B cell (primary cell): ENCODE measurements at regions not wholly inside any gene's neighbourhood (a gene's known extent, or its start where the extent isn't known, plus 50 kb on each side); places are given as distances from the start of the nearest gene placed in this dataset.

Source experiments
- ATAC-seq: fragments of 200-7000 bp; cut with Tn5 transposase; one replicate; pipeline ENCODE4 v1.10.0; 2021; ENCODE audit warnings: low read depth, mild to moderate bottlenecking, moderate number of reproducible peaks, moderate library complexity
- CTCF ChIA-PET: fragments of 350-600 bp; sonication (Branson Sonifier 250); formaldehyde crosslinking; loops from one replicate; lab custom pipeline; 2021; ENCODE audit warnings: antibody characterized with exemption, inconsistent platforms; lab: Charles Lee
- POLR2A ChIA-PET: fragments of 350-600 bp; sonication (Branson Sonifier 250); formaldehyde crosslinking; loops from one replicate; lab custom pipeline; 2021; ENCODE audit warnings: antibody characterized with exemption; lab: Charles Lee
- DNase-seq: peaks from one replicate; pipeline ENCODE4 v3.0.0; 2013
- H2AFZ ChIP-seq: 2 replicates; pipeline ENCODE4 v1.6.1; 2012; ENCODE audit warnings: mild to moderate bottlenecking, low read depth, low read length; ENCODE audit not compliant: insufficient read depth, poor library complexity, severe bottlenecking
- H3K27ac ChIP-seq, 2 donors: 1 replicate in 1 of 2; 2 replicates in 1 of 2; pipeline ENCODE4 v1.5.1; 2012 to 2013; ENCODE audit warnings: low read length in 2 of 2, mild to moderate bottlenecking in 2 of 2, moderate library complexity in 1 of 2
- H3K27me3 ChIP-seq, 4 experiments: fragments of 200-600 bp in 1 of 4; sonication (generic) in 1 of 4; replicated peaks in 1 of 4; 1 replicate in 2 of 4; 2 replicates in 2 of 4; pipeline versions ENCODE4 v1.6.1 to v1.7.0; 2013 to 2016; ENCODE audit warnings: low read length in 3 of 4, mild to moderate bottlenecking in 2 of 4, mixed read lengths in 1 of 4, moderate library complexity in 1 of 4; ENCODE audit not compliant: insufficient read depth in 4 of 4, control insufficient read depth in 3 of 4; ENCODE audit errors: control extremely low read depth in 1 of 4
- H3K36me3 ChIP-seq, 2 experiments: replicated peaks in 1 of 2; 1 replicate in 1 of 2; 2 replicates in 1 of 2; pipeline versions ENCODE4 v1.6.1 to v1.7.1; 2013; ENCODE audit warnings: low read length in 1 of 2; ENCODE audit not compliant: insufficient read depth in 2 of 2, control insufficient read depth in 1 of 2; ENCODE audit errors: control extremely low read depth in 1 of 2, extremely low read depth in 1 of 2
- H3K4me1 ChIP-seq, 2 donors: fragments of 200-600 bp in 1 of 2; sonication (generic) in 1 of 2; 1 replicate in 1 of 2; 2 replicates in 1 of 2; pipeline versions ENCODE4 v1.5.1 to v1.6.1; 2013 to 2017; ENCODE audit warnings: low read length in 2 of 2; ENCODE audit not compliant: control insufficient read depth in 2 of 2, insufficient read depth in 2 of 2
- H3K4me2 ChIP-seq: replicated peaks from 2 replicates; pipeline ENCODE3; 2012; ENCODE audit warnings: mild to moderate bottlenecking, low read depth, low read length; ENCODE audit not compliant: poor library complexity, severe bottlenecking
- H3K4me3 ChIP-seq, 5 experiments: fragments of 200-600 bp in 1 of 5; sonication (generic) in 1 of 5; 1 replicate in 3 of 5; 2 replicates in 2 of 5; pipeline versions ENCODE4 v1.5.1 to v1.7.0; 2011 to 2016; ENCODE audit warnings: low read length in 4 of 5, mild to moderate bottlenecking in 4 of 5, low read depth in 2 of 5, control low read depth in 1 of 5, moderate library complexity in 1 of 5; ENCODE audit not compliant: insufficient read depth in 1 of 5; ENCODE audit errors: control extremely low read depth in 1 of 5, extremely low read depth in 1 of 5
- H3K79me2 ChIP-seq: fragments of 200-600 bp; sonication (generic); one replicate; pipeline ENCODE4 v1.6.0; 2016; ENCODE audit warnings: low read length; ENCODE audit not compliant: control insufficient read depth, insufficient read depth
- H3K9ac ChIP-seq: fragments of 200-600 bp; sonication (generic); 2 replicates; pipeline ENCODE4 v1.6.1; 2017; ENCODE audit warnings: mild to moderate bottlenecking, low read length, moderate library complexity
- H3K9me3 ChIP-seq, 3 donors: one replicate each; pipeline versions ENCODE4 v1.6.1 to v1.7.1; 2013; ENCODE audit warnings: low read length in 2 of 3; ENCODE audit not compliant: control insufficient read depth in 2 of 3, insufficient read depth in 1 of 3; ENCODE audit errors: control extremely low read depth in 1 of 3
- H4K20me1 ChIP-seq: 2 replicates; pipeline ENCODE4 v1.6.0; 2012; ENCODE audit warnings: mild to moderate bottlenecking, low read length; ENCODE audit not compliant: insufficient read depth, control insufficient read depth, poor library complexity, severe bottlenecking
- H3K27ac Mint-ChIP-seq: one replicate; pipeline ENCODE4 v1.8.0; 2021; ENCODE audit warnings: mixed read lengths
- H3K27me3 Mint-ChIP-seq: one replicate; pipeline ENCODE4 v1.8.0; 2021; ENCODE audit warnings: mixed read lengths
- H3K4me1 Mint-ChIP-seq: one replicate; pipeline ENCODE4 v1.8.0; 2021; ENCODE audit warnings: mixed read lengths
- H3K4me3 Mint-ChIP-seq: one replicate; pipeline ENCODE4 v1.8.0; 2021; ENCODE audit warnings: mixed read lengths
- H3K9me3 Mint-ChIP-seq: one replicate; pipeline ENCODE4 v1.8.0; 2022; ENCODE audit warnings: mixed read lengths; ENCODE audit not compliant: insufficient read depth
- CTCF ChIP-seq: fragments of 200-600 bp; IDR thresholded peaks from one replicate; pipeline ENCODE4 v1.8.0; 2022; ENCODE audit warnings: antibody characterized with exemption, mild to moderate bottlenecking
- EZH2 ChIP-seq: IDR thresholded peaks from 2 replicates; pipeline ENCODE4 v1.6.1; 2012; ENCODE audit warnings: borderline replicate concordance, low read depth, mild to moderate bottlenecking, moderate library complexity, low read length; ENCODE audit not compliant: insufficient read depth, poor library complexity, severe bottlenecking
- WGBS: methylation state at CpG from one replicate; pipeline ENCODE4 v1.1.5; 2013; ENCODE audit warnings: missing lambda C conversion rate; ENCODE audit not compliant: insufficient coverage; 5-methylcytosine and 5-hydroxymethylcytosine counted together
- intact Hi-C: fragments of 100-400 bp; cut with micrococcal nuclease; formaldehyde crosslinking; loops from one replicate; pipeline ENCODE4 v1.10.0; 2022

DNA sequence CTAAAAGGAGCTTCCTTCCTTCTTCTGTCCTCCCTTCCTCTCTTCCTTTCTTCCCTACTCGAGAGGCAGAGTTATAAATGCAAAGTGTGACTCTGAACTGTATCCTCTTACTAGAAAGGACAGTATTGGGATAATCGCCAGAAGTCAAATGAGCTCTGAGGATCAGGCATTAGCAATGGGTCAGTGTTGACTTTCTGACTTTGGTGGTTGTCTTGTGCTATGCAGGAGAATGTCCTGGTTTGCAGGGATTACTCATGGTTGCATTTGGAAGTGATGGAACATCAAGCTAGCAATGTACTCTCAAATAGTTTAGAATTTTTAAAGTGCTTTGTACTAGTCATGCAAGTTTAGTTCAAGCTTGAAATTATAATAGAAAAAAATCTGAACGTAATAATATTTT, 115.6 kb downstream of the TXNL1 start:
- H3K9me3 ChIP-seq, result no peaks in the 10 kb centered on the region
- Mint-ChIP-seq H3K4me3 (no peak overlapping the region), H3K9me3 (no peaks in the 10 kb centered on the region), H3K27me3 (peaks cover 4% of the 10 kb centered on the region), H3K4me1 (no peaks in the 10 kb centered on the region), H3K27ac (no peak overlapping the region)
- H3K9ac ChIP-seq, result no peak overlapping the region
- H3K4me1 ChIP-seq, result no peaks in the 10 kb centered on the region
- TF ChIP-seq EZH2, result no peak
- TF ChIP-seq CTCF, result no peak
- no peaks in the 10 kb centered on the region for H3K79me2 ChIP-seq
- H3K4me3 ChIP-seq, result no peak overlapping the region
- peaks cover 0 to 2% (median 0%) of the 10 kb centered on the region in 4 experiments for H3K27me3 ChIP-seq
- POLR2A ChIA-PET, result no interaction called here
- H3K4me2 ChIP-seq, result no peak overlapping the region
- intact Hi-C loops, result no loop called here
- WGBS, result 88% methylated on average over 1 of the region's 3 CpGs
- ATAC-seq, result no peak
- H3K27ac ChIP-seq, result no peak overlapping the region
- DNase-seq, result no peak
- no peak overlapping the region for H2AFZ ChIP-seq
- no peaks in the 10 kb centered on the region for H3K36me3 ChIP-seq
- H4K20me1 ChIP-seq, result no peaks in the 10 kb centered on the region
- CTCF ChIA-PET, result no interaction called here

- H3K27ac Mint-ChIP-seq, result no peak overlapping the region
Observed at GRCh38 chr18:56521263-56521662, 117.1 kb downstream of the TXNL1 start.

More at GRCh38 chr18:56521263-56521662, 117.1 kb downstream of the TXNL1 start:
- Histone ChIP-seq H3K4me2 (no peak overlapping the region), H3K36me3 (no peaks in the 10 kb centered on the region), H2AFZ (no peak overlapping the region), H3K27me3 (peaks cover 0 to 2% (median 0%) of the 10 kb centered on the region in 4 experiments), H3K9ac (no peak overlapping the region), H3K4me3 (no peak overlapping the region), H3K27ac (no peak overlapping the region), H4K20me1 (no peaks in the 10 kb centered on the region), H3K9me3 (peaks cover 0 to 3% (median 1%) of the 10 kb centered on the region in 3 donors), H3K79me2 (no peaks in the 10 kb centered on the region), H3K4me1 (no peaks in the 10 kb centered on the region)
- 90% methylated on average over 2 of the region's 3 CpGs for WGBS
- no peak for ATAC-seq
- no peak for TF ChIP-seq CTCF
- no peak for TF ChIP-seq EZH2
- ChIA-PET POLR2A (no interaction called here), CTCF (no interaction called here)
- H3K9me3 Mint-ChIP-seq, result no peaks in the 10 kb centered on the region
- no peak for DNase-seq
- intact Hi-C loops, result no loop called here
- no peaks in the 10 kb centered on the region for H3K4me1 Mint-ChIP-seq
- no peak overlapping the region for H3K4me3 Mint-ChIP-seq
- H3K27me3 Mint-ChIP-seq, result peaks cover 4% of the 10 kb centered on the region
